Karpas-422 (cell line): ENCODE measurements at regions not wholly inside any gene's neighbourhood (a gene's known extent, or its start where the extent isn't known, plus 50 kb on each side); places are given as distances from the start of the nearest gene placed in this dataset.

Experiments used
- DNase-seq: peaks from one replicate; pipeline ENCODE4 v3.0.0-alpha.2; 2015
- H2AFZ ChIP-seq: fragments of 200-600 bp; sonication (generic); 2 replicates; pipeline ENCODE4 v1.6.1; 2014; ENCODE audit warnings: antibody characterized with exemption, low read length, mixed read lengths
- H3K27ac ChIP-seq: fragments of 200-600 bp; sonication (generic); 2 replicates; pipeline ENCODE4 v1.5.1; 2014; ENCODE audit warnings: mild to moderate bottlenecking, low read length, moderate library complexity
- H3K27me3 ChIP-seq: fragments of 200-600 bp; sonication (generic); 2 replicates; pipeline ENCODE4 v1.6.1; 2014; ENCODE audit warnings: low read length, mixed read lengths
- H3K36me3 ChIP-seq: fragments of 200-600 bp; sonication (generic); 2 replicates; pipeline ENCODE4 v1.6.1; 2014; ENCODE audit warnings: low read length, mixed read lengths; ENCODE audit not compliant: insufficient read depth
- H3K4me1 ChIP-seq: fragments of 200-600 bp; sonication (generic); 2 replicates; pipeline ENCODE4 v1.6.1; 2014; ENCODE audit warnings: mild to moderate bottlenecking, low read length, mixed read lengths
- H3K4me2 ChIP-seq: fragments of 200-600 bp; sonication (generic); 2 replicates; pipeline ENCODE4 v1.6.1; 2014; ENCODE audit warnings: low read length, low read depth, mild to moderate bottlenecking; ENCODE audit not compliant: poor library complexity, severe bottlenecking
- H3K4me3 ChIP-seq: fragments of 200-600 bp; sonication (generic); 2 replicates; pipeline ENCODE4 v1.5.1; 2014; ENCODE audit warnings: mild to moderate bottlenecking, antibody characterized with exemption, low read length, mixed read lengths
- H3K79me2 ChIP-seq: fragments of 200-600 bp; sonication (generic); 2 replicates; pipeline ENCODE4 v1.6.1; 2014; ENCODE audit warnings: mild to moderate bottlenecking, low read length, mixed read lengths
- H3K9ac ChIP-seq: fragments of 200-600 bp; sonication (generic); 2 replicates; pipeline ENCODE4 v1.6.0; 2014; ENCODE audit warnings: low read length
- H3K9me2 ChIP-seq: fragments of 200-600 bp; sonication (generic), shearing (Covaris generic); replicated peaks from 2 replicates; pipeline ENCODE4 v1.6.0; 2014; ENCODE audit warnings: mild to moderate bottlenecking, low read length, moderate library complexity; ENCODE audit not compliant: insufficient read depth
- H3K9me3 ChIP-seq: fragments of 300-700, 200-600 bp; sonication (generic); 2 replicates; pipeline ENCODE4 v1.6.1; 2014; ENCODE audit warnings: low read length, mixed read lengths
- H4K20me1 ChIP-seq: fragments of 200-600 bp; sonication (generic); 2 replicates; pipeline ENCODE4 v1.6.1; 2014; ENCODE audit warnings: mild to moderate bottlenecking, antibody characterized with exemption, low read length, low read depth; ENCODE audit not compliant: insufficient read depth

- H3K4me3 ChIP-seq: no peak overlapping the region
- H3K27ac ChIP-seq: no peak overlapping the region
- no peaks in the 10 kb centered on the region for H3K36me3 ChIP-seq
- no peaks in the 10 kb centered on the region for H3K9me3 ChIP-seq
- H3K4me2 ChIP-seq: no peak overlapping the region
- no peaks in the 10 kb centered on the region for H3K79me2 ChIP-seq
- no peak overlapping the region for H2AFZ ChIP-seq
- no peaks in the 10 kb centered on the region for H3K27me3 ChIP-seq
- H3K4me1 ChIP-seq: peaks cover 5% of the 10 kb centered on the region
- DNase-seq: no peak
- no peak overlapping the region for H3K9ac ChIP-seq
- no peaks in the 10 kb centered on the region for H4K20me1 ChIP-seq
- H3K9me2 ChIP-seq: no peaks in the 10 kb centered on the region; the same call in 1 of the 2 replicates
Measured at GRCh38 chr7:11297126-11297625, 323.5 kb downstream of the PHF14 start.

- no peaks in the 10 kb centered on the region for H3K36me3 ChIP-seq
- H3K79me2 ChIP-seq: no peaks in the 10 kb centered on the region
- no peak overlapping the region for H3K9ac ChIP-seq
- no peak overlapping the region for H2AFZ ChIP-seq
- H3K4me1 ChIP-seq: peaks cover 5% of the 10 kb centered on the region
- no peaks in the 10 kb centered on the region for H4K20me1 ChIP-seq
- no peaks in the 10 kb centered on the region for H3K9me3 ChIP-seq
- no peak overlapping the region for H3K4me3 ChIP-seq
- no peak overlapping the region for H3K4me2 ChIP-seq
- no peaks in the 10 kb centered on the region; the same call in 1 of the 2 replicates for H3K9me2 ChIP-seq
- DNase-seq: no peak
- H3K27ac ChIP-seq: no peak overlapping the region
- H3K27me3 ChIP-seq: no peaks in the 10 kb centered on the region
Measured at GRCh38 chr7:11297764-11298163, 324.1 kb downstream of the PHF14 start.

GRCh38 chr7:11298220-11298619 is 324.5 kb downstream of the PHF14 start:
- Histone ChIP-seq H3K9me3 (no peaks in the 10 kb centered on the region), H3K9ac (no peak overlapping the region), H3K4me2 (no peak overlapping the region), H2AFZ (no peak overlapping the region), H3K9me2 (no peaks in the 10 kb centered on the region; the same call in 1 of the 2 replicates), H3K27ac (no peak overlapping the region), H3K36me3 (no peaks in the 10 kb centered on the region), H4K20me1 (no peaks in the 10 kb centered on the region), H3K79me2 (no peaks in the 10 kb centered on the region), H3K4me1 (peaks cover 5% of the 10 kb centered on the region), H3K27me3 (no peaks in the 10 kb centered on the region), H3K4me3 (no peak overlapping the region)
- DNase-seq: no peak

DNA sequence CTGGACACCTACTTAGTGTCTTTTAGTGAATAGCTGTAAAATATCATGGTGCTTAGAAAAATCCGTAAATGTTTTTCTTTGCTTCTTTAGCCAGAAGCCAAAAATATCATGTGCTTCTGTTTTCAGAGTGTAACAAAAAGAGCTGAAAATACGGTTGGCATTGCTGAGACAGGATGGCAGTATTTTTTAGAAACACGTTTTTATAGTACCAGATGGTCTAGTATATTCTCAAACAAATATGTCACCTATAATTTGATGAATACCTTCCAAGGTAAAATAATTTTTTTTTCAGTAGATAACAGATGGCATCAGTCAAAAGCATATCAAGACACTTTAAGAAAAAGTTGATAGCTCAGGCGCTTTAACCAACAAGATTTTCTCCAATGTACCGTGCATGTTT is 326.6 kb downstream of the PHF14 start:
- Histone ChIP-seq H3K9me3 (no peaks in the 10 kb centered on the region), H3K79me2 (no peaks in the 10 kb centered on the region), H2AFZ (no peak overlapping the region), H3K4me3 (no peak overlapping the region), H3K27ac (no peak overlapping the region), H3K4me2 (no peak overlapping the region), H3K9me2 (no peaks in the 10 kb centered on the region; the same call in 1 of the 2 replicates), H3K4me1 (peaks cover 5% of the 10 kb centered on the region), H4K20me1 (no peaks in the 10 kb centered on the region), H3K27me3 (no peaks in the 10 kb centered on the region), H3K9ac (no peak overlapping the region), H3K36me3 (no peaks in the 10 kb centered on the region)
- no peak for DNase-seq

DNA sequence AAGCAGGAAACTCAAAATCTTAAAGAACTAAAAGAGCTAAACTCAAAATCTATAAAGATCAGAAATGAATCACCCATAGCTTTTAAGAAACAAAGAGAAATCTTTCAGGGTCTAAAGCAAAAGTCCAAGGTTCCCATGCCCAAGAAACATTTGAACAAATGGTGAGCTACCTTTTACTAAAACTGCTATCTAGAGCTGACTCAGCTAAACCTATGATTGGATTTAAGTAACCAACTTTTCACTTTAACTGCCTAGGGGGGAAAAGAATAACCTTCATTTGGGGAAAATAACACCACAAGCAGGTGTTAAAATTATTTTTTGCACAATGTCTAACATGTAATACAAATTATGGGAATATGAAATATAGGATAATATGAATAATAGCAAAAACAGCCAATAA is 328.4 kb downstream of the PHF14 start:
- H3K9ac ChIP-seq: no peak overlapping the region
- no peaks in the 10 kb centered on the region for H4K20me1 ChIP-seq
- no peaks in the 10 kb centered on the region for H3K36me3 ChIP-seq
- DNase-seq: no peak
- no peak overlapping the region for H3K4me3 ChIP-seq
- no peaks in the 10 kb centered on the region for H3K9me3 ChIP-seq
- H3K4me2 ChIP-seq: no peak overlapping the region
- H3K79me2 ChIP-seq: no peaks in the 10 kb centered on the region
- H3K27me3 ChIP-seq: no peaks in the 10 kb centered on the region
- H3K4me1 ChIP-seq: peaks cover 21% of the 10 kb centered on the region
- no peaks in the 10 kb centered on the region for H3K9me2 ChIP-seq
- no peak overlapping the region for H3K27ac ChIP-seq
- H2AFZ ChIP-seq: no peak overlapping the region

GRCh38 chr7:11313801-11314200 is 340.1 kb downstream of the PHF14 start:
- H3K9me2 ChIP-seq: no peaks in the 10 kb centered on the region

DNA sequence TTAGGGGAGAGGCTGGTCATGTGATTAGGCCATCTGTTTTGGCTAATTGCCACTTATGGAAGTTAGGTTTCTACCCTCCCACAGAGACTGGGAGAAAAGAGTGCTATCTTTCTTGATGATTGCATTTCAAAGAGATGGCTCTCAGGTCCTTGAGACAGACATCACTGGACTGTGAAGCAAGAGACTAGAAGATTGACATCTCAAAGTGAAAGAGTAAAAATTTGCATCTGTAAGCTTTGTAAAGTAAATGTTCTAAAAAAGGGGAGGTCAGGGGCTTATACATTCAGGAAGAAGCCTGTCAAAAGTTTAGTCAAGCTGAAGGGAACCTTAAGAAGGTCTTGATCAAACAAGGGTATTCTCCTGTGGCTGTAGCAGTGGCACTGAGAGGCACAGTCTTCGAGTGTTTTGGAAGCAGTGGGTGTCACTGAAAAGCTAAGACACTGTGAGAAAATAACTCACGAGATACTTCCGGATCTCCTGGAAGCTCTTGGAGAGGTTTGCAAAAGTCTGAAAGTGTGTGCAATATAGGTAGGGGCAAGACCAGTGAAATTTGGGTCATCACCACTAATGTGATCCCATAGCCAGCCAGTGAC is 342.1 kb downstream of the PHF14 start:
- 0 out of 2 replicates have a peak overlapping the region, but pooled peaks have one; percentile 12 for H2AFZ ChIP-seq
- DNase-seq: peak; percentile 94
- no peaks in the 10 kb centered on the region for H3K9me3 ChIP-seq

More at GRCh38 chr7:11313801-11314200, 340.1 kb downstream of the PHF14 start:
- no peak overlapping the region for H2AFZ ChIP-seq
- H3K4me1 ChIP-seq: peaks cover 78% of the 10 kb centered on the region
- H3K27ac ChIP-seq: peak overlapping the region; percentile 91; the same call in 1 of the 2 replicates
- no peaks in the 10 kb centered on the region for H3K9me3 ChIP-seq
- no peak overlapping the region for H3K9ac ChIP-seq
- no peaks in the 10 kb centered on the region for H3K79me2 ChIP-seq
- no peaks in the 10 kb centered on the region for H4K20me1 ChIP-seq
- H3K36me3 ChIP-seq: no peaks in the 10 kb centered on the region
- H3K4me3 ChIP-seq: no peak overlapping the region
- H3K4me2 ChIP-seq: peak overlapping the region; percentile 78
- no peaks in the 10 kb centered on the region for H3K27me3 ChIP-seq
- no peak for DNase-seq

GRCh38 chr7:11317766-11318165 is 344.1 kb downstream of the PHF14 start:
- Histone ChIP-seq H4K20me1 (no peaks in the 10 kb centered on the region), H3K79me2 (no peaks in the 10 kb centered on the region), H3K9me2 (no peaks in the 10 kb centered on the region), H2AFZ (0 out of 2 replicates have a peak overlapping the region, but pooled peaks have one; percentile 12), H3K4me2 (peak overlapping the region; percentile 78), H3K9me3 (no peaks in the 10 kb centered on the region), H3K27me3 (no peaks in the 10 kb centered on the region), H3K27ac (peak overlapping the region; percentile 7; the same call in 1 of the 2 replicates), H3K4me1 (peaks cover 76% of the 10 kb centered on the region), H3K4me3 (no peak overlapping the region), H3K9ac (no peak overlapping the region), H3K36me3 (peaks cover 6% of the 10 kb centered on the region; the same call in 1 of the 2 replicates)
- DNase-seq: no peak

More for the DNA sequence above, 342.1 kb downstream of the PHF14 start:
- Histone ChIP-seq H3K36me3 (no peaks in the 10 kb centered on the region), H3K27ac (peak overlapping the region; percentile 91), H3K79me2 (no peaks in the 10 kb centered on the region), H3K4me2 (peak overlapping the region; percentile 78), H3K9me2 (no peaks in the 10 kb centered on the region), H4K20me1 (no peaks in the 10 kb centered on the region), H3K4me1 (peaks cover 91% of the 10 kb centered on the region), H3K9ac (peak overlapping the region; percentile 52), H3K4me3 (peak overlapping the region; percentile 52), H3K27me3 (no peaks in the 10 kb centered on the region)
